ENCODE measurements at regions not wholly inside any gene's neighbourhood (a gene's known extent, or its start where the extent isn't known, plus 50 kb on each side); places are given as distances from the start of the nearest gene placed in this dataset.

DNA sequence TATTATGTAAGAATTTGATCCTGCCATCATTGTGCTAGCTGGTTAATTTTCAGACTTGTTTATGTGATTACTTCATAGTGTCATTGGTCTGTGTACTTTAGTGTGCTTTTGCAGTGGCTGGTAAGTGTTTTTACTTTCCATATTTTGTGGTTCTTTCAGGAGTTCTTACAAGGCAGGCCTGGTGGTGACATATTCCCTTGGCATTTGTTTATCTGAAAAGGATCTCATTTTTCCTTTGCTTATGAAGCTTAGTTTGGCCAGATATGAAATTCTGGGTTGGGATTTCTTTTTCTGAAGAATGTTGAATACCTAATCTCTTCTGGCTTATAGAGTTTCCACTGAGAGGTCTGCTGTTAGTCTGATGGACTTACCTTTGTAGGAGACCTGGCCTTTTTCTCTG, 72.8 kb upstream of the MC4R start:
- CTCF ChIA-PET, result no interaction called here
- no peak overlapping the region for H3K4me3 Mint-ChIP-seq
- DNase-seq, result no peak
- H3K36me3 Mint-ChIP-seq, result no peaks in the 10 kb centered on the region
- peaks cover 12% of the 10 kb centered on the region for H3K9me3 Mint-ChIP-seq
- H3K27ac Mint-ChIP-seq, result no peak overlapping the region
- H3K27me3 Mint-ChIP-seq, result no peaks in the 10 kb centered on the region
- H3K4me1 Mint-ChIP-seq, result no peaks in the 10 kb centered on the region

DNA sequence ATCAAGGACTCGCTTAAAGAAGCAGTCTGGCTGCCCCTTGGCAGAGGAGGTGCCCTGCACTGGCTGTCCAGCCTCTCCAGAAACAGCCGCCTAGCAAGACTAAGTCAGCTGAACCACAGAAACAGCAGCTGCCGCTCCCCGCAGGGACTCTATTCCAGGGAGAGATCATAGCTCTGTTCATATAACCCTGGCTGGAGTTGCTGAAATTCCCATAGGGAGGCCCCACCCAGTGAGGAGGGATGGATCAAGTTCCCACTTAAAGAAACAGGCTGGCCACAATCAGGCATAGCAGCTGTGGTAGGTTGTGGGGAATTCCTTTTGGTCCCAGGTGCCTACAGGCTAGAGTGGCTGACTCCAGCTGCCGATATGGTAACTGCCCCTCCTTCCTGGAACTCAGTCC, 74.2 kb upstream of the MC4R start:
- CTCF ChIA-PET, result no interaction called here
- Mint-ChIP-seq H3K9me3 (peaks cover 10% of the 10 kb centered on the region), H3K4me3 (no peak overlapping the region), H3K27ac (no peak overlapping the region), H3K27me3 (no peaks in the 10 kb centered on the region), H3K4me1 (no peaks in the 10 kb centered on the region), H3K36me3 (no peaks in the 10 kb centered on the region)
- DNase-seq, result no peak

DNA sequence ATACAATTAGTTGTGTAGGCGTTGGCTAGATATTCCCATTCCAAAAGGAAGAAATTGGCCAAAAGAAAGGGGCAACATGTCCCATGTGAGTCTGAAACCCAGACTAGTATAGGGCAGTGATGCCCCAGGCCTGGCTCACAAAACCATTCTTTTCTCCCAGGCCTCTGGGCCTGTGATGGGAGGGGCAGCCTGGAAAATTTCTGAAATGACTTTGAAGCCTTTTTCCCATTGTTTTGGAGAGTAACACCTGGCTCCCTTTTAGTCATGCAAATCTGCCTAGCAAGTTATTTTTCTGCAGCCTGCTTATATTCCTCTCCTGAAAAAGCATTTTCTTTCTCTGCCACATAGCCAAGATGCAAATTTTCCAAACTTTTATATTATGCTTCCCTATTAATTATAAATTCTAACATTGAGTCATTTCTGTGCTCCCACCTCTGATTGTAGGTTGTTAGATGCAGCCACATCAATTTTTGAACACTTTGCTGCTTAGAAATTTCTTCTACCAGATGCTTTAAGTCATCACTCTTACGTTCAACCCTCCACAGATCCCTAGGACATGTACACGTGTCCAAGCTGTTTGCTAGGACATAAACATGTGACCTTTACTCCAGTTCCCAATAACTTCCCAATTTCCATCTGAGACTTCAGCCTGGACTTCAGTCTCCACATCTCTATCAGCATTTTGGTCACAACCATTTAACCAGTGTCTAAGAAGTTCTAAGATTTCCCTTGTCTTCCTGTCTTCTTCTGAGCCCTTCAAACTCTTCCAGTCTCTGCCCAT, 76.1 kb upstream of the MC4R start:
- no peak for DNase-seq
- peaks cover 10% of the 10 kb centered on the region for H3K9me3 Mint-ChIP-seq
- no peaks in the 10 kb centered on the region for H3K4me1 Mint-ChIP-seq
- CTCF ChIA-PET, result no interaction called here
- no peak overlapping the region for H3K4me3 Mint-ChIP-seq
- H3K27ac Mint-ChIP-seq, result no peak overlapping the region
- no peaks in the 10 kb centered on the region for H3K36me3 Mint-ChIP-seq
- H3K27me3 Mint-ChIP-seq, result no peaks in the 10 kb centered on the region

DNA sequence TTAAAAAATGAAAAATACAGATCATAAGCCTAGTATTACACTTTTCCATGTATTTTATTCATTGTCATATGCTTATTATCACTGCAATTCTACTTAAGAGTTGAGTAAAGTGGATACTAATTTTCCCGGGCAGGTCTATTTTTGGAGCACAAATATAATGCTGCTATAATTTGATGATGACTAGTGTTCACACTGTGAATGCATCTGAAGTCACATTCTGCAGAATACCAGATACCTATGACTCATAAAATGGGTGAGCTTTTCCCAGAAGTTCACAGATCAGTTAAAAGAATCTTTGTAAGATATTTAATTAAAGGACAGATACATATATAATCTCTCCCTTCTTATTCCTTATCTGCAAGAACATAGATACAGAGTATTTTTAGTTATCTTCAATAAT, 79.8 kb upstream of the MC4R start:
- no peak for DNase-seq
- H3K27ac Mint-ChIP-seq, result no peak overlapping the region
- CTCF ChIA-PET, result no interaction called here
- no peak overlapping the region for H3K4me3 Mint-ChIP-seq
- no peaks in the 10 kb centered on the region for H3K36me3 Mint-ChIP-seq
- peaks cover 9% of the 10 kb centered on the region for H3K9me3 Mint-ChIP-seq
- H3K4me1 Mint-ChIP-seq, result no peaks in the 10 kb centered on the region
- no peaks in the 10 kb centered on the region for H3K27me3 Mint-ChIP-seq

DNA sequence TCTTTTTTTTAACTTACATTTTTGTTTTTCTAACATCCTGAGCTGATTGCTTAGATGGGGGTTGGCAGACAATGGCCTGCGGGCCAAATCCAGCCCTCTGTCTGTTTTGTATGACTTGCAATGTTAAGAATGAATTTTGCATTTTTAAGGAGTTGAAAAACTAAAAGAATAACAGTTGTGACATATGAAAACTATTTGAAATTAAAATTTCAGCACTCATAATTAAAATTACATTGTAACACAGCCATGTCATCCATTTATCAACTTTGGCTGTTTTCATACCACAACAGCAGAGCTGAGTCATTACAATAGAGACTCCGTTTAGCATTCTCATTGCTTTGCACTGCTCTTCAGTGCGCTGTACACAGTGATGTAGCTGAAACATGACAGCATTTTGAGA, 94.1 kb upstream of the MC4R start:
- no peak overlapping the region for H3K4me3 Mint-ChIP-seq
- no peaks in the 10 kb centered on the region for H3K9me3 Mint-ChIP-seq
- H3K4me1 Mint-ChIP-seq, result no peaks in the 10 kb centered on the region
- H3K36me3 Mint-ChIP-seq, result no peaks in the 10 kb centered on the region
- no peak for DNase-seq
- H3K27me3 Mint-ChIP-seq, result no peaks in the 10 kb centered on the region
- CTCF ChIA-PET, result no interaction called here
- no peak overlapping the region for H3K27ac Mint-ChIP-seq

DNA sequence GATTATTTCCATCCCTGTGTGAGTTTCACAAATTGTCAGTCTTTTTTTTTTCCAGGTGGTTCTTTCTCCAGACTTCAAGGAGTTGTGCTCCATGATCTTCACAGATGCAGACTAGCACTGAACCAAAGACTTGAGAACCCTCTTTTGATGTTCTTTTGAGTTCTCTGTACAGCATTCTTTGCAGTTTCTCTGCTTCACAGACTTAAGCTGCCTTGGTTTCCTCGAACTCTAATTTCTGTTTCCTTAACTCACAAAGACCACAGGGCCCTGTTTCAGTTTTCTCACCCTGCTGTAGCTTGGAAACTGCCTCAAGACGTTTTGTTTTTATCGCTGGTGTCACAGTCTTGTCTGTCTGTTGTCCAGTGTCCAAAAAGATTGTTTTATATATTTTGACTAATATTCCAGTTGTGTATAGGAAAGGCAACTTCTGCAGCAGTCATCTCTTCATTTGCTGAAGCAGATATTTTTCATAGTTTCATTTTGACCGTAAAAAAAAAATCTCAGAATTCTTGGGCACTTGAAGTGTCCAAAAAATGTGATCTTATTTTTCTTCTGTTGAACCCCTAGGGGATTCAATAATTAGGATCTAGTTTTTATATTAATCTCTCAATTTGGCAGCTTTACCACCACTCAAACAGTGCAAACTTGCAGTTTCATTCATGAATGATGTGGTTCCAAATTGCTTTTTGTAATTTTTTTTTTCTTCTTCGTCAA, 97.0 kb upstream of the MC4R start:
- Mint-ChIP-seq H3K4me3 (no peak overlapping the region), H3K9me3 (peaks cover 5% of the 10 kb centered on the region), H3K4me1 (no peaks in the 10 kb centered on the region), H3K27ac (no peak overlapping the region), H3K27me3 (no peaks in the 10 kb centered on the region), H3K36me3 (no peaks in the 10 kb centered on the region)
- no peak for DNase-seq
- CTCF ChIA-PET, result no interaction called here

DNA sequence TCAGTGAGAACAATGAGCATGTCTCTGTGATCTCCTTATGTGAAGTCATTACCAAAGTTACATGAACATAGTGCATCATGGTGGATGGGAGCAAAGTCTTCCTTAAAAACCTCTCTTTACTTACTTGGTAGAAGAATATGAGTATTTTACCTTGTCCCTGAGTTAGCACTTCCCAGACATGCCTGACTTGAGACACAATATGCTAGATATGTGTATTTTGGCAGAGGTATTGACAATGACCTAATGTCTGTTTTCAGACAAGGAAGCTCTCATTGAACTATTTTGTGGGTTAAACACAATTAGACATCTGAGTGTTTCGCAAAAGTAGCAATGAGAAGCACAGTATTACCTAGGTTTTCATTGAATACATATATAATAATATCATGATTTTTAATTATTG, 99.1 kb upstream of the MC4R start:
- Mint-ChIP-seq H3K4me3 (no peak overlapping the region), H3K4me1 (no peaks in the 10 kb centered on the region), H3K36me3 (no peaks in the 10 kb centered on the region), H3K27me3 (no peaks in the 10 kb centered on the region), H3K9me3 (peaks cover 7% of the 10 kb centered on the region), H3K27ac (no peak overlapping the region)
- DNase-seq, result no peak
- CTCF ChIA-PET, result no interaction called here

DNA sequence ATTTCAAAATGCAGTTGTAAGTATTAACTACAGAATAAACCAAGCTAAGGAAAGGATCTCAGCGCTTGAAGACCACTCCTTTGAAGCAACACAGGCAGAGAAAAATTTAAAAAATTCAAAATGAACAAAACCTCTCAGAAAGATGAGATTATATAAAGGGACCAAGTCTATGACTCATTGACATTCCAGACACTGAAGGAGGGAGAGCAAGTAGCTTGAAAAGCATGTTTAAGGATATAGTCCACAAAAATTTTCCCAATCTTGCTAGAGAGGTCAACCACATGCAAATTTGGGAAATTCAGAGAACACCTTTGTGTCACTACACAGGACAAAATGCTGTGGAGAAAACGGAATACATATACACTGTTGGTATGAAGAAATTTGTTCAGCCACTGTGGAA, 112.6 kb upstream of the MC4R start:
- no peak for DNase-seq
- H3K27ac Mint-ChIP-seq, result no peak overlapping the region
- no peaks in the 10 kb centered on the region for H3K27me3 Mint-ChIP-seq
- H3K4me1 Mint-ChIP-seq, result no peaks in the 10 kb centered on the region
- no peak overlapping the region for H3K4me3 Mint-ChIP-seq
- CTCF ChIA-PET, result no interaction called here
- H3K36me3 Mint-ChIP-seq, result no peaks in the 10 kb centered on the region
- no peaks in the 10 kb centered on the region for H3K9me3 Mint-ChIP-seq

DNA sequence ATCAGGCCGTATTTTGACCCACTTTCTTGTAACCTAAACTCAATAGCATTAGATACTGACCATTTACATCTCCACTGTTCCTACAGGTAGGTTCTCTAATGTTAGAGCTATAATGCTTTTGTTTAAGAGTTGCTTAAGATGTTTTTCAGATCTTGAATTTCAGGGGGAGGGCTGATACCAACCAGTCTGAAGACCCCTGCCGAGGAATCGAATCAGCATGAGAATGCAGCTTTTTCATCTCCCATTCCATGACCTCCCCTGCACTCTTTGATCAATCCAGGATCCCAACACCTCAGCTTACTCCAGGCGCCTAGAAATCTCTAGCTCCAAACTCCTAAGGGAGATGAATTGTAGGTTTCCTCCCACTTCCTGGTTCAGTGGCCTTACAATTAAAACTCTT, 120.5 kb upstream of the MC4R start:
- CTCF ChIA-PET, result no interaction called here

DNA sequence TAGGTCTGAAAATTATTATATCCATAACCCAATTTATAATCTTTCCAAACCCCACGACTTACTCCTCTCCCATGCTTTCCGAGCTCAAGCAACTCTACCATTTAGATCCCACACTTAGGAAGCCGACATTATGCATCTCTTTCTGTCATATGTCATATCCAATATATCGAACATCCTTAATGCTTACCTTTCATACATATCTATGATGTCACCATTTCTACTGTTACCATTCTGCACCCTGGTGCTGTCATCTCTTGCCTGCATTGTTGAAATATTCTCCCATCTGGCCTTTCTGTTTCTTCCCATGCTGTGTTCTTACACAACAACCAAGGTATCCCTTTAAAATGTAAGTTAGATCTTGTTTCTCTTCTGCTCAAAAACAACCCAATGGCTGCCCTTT, 127.1 kb upstream of the MC4R start:
- Mint-ChIP-seq H3K27me3 (no peaks in the 10 kb centered on the region), H3K36me3 (no peaks in the 10 kb centered on the region), H3K4me3 (no peak overlapping the region), H3K9me3 (no peaks in the 10 kb centered on the region), H3K4me1 (no peaks in the 10 kb centered on the region), H3K27ac (no peak overlapping the region)
- DNase-seq, result no peak
- CTCF ChIA-PET, result no interaction called here

More for the DNA sequence above, 120.5 kb upstream of the MC4R start:
- Mint-ChIP-seq H3K27ac (no peak overlapping the region), H3K36me3 (no peaks in the 10 kb centered on the region), H3K9me3 (no peaks in the 10 kb centered on the region), H3K27me3 (no peaks in the 10 kb centered on the region), H3K4me1 (no peaks in the 10 kb centered on the region), H3K4me3 (no peak overlapping the region)
- no peak for DNase-seq

DNA sequence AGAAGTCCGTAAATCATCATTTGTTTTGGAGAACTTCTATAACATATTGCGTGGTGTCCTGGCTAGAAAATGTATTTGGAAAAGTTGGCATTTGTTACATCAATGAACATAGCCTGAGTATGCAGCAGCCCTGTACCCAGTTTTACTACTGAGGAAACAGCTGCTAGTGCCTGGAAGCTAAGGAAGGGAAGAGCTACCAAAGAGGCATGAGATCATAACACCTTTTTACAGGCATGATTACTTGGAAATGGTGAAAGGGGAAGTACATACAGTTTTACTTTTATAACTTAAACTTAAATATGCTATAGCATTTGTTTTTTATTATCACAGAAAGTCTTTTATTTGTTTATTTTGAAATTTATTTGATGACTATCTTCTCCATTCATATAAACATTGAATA, 128.4 kb upstream of the MC4R start:
- CTCF ChIA-PET, result no interaction called here
- no peak overlapping the region for H3K4me3 Mint-ChIP-seq
- no peaks in the 10 kb centered on the region for H3K27me3 Mint-ChIP-seq
- no peaks in the 10 kb centered on the region for H3K4me1 Mint-ChIP-seq
- no peaks in the 10 kb centered on the region for H3K36me3 Mint-ChIP-seq
- H3K9me3 Mint-ChIP-seq, result no peaks in the 10 kb centered on the region
- no peak for DNase-seq
- H3K27ac Mint-ChIP-seq, result no peak overlapping the region

DNA sequence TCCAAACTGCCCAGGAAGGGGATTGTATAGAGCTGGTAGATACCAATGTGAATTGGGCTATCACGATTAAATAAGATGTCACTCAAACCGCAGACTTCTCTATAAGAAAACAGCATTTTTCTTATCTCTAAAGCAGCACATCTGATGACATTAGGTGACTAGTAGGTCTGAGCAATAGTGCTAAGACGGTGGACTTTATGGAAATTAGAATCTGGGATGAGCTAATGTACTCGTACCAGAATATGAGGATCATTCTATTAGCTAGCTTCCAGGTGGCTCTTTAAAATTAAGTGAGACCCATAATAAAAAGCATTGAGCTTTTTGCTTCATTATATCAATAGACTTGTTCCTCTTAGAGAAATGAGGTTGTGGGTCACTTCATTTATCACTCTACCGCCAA, 130.0 kb upstream of the MC4R start:
- CTCF ChIA-PET, result no interaction called here
- Mint-ChIP-seq H3K4me1 (no peaks in the 10 kb centered on the region), H3K9me3 (no peaks in the 10 kb centered on the region), H3K27ac (no peak overlapping the region), H3K4me3 (no peak overlapping the region), H3K27me3 (no peaks in the 10 kb centered on the region), H3K36me3 (no peaks in the 10 kb centered on the region)
- no peak for DNase-seq

DNA sequence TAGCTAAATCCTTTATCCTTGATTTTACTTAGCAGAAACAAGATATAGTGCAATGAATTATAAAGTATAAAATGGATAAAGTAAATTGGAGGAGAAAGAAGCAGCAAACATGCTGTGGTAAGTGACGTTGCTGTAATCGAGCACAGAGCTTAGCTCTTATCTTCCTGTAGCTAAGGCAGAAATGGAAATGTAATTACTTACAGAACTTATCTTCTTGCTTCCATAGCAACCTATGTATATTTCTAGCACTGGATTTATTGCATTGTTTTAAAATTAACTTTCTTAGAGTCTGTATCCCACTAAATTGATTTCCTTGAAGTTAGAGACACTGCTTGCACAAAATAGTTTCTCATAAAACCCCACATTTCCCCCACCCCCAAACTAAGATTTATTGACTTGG, 130.6 kb upstream of the MC4R start:
- Mint-ChIP-seq H3K4me1 (no peaks in the 10 kb centered on the region), H3K27me3 (no peaks in the 10 kb centered on the region), H3K9me3 (no peaks in the 10 kb centered on the region), H3K36me3 (no peaks in the 10 kb centered on the region), H3K27ac (no peak overlapping the region), H3K4me3 (no peak overlapping the region)
- CTCF ChIA-PET, result no interaction called here
- DNase-seq, result no peak

DNA sequence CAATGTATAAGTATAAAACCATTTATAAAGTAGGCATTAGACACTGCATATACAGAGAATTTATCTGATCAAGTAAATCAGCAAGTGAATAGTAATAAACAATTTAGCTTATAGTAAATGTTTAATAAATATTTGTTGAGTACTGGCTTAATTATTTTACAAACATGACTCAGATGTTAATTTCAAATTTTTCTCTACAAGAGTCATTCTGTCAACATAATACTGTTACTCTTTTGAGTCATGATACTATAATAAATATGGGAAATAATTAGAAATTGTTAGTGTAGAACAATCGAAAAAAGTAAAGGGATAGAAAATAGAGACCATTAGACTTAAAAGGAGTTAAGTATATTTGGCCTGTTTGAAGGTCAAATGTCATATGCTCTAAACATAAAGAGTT, 133.6 kb upstream of the MC4R start:
- H3K9me3 Mint-ChIP-seq, result no peaks in the 10 kb centered on the region
- H3K36me3 Mint-ChIP-seq, result no peaks in the 10 kb centered on the region
- H3K27ac Mint-ChIP-seq, result no peak overlapping the region
- H3K4me1 Mint-ChIP-seq, result no peaks in the 10 kb centered on the region
- CTCF ChIA-PET, result no interaction called here
- DNase-seq, result no peak
- H3K4me3 Mint-ChIP-seq, result no peak overlapping the region
- no peaks in the 10 kb centered on the region for H3K27me3 Mint-ChIP-seq

DNA sequence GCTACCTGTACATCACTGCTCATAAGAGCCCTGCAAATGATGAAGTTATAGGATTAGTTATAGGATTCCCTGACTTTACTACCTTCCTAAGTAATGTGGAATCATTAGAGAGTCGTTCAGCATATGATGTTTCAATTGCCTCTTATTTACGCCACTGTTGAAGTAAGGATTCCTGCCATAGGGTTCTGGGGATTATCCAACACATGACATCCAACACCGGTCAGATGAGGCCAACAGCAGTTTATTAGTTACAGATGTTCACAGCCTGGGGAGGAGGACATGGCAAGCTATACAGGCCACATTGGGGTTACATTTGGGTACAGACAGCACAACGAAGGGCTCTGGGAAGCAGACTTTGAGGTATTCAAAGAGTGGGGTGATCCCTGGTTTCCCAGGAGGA, 134.1 kb upstream of the MC4R start:
- no peaks in the 10 kb centered on the region for H3K9me3 Mint-ChIP-seq
- no peaks in the 10 kb centered on the region for H3K27me3 Mint-ChIP-seq
- CTCF ChIA-PET, result no interaction called here
- no peaks in the 10 kb centered on the region for H3K4me1 Mint-ChIP-seq
- H3K27ac Mint-ChIP-seq, result no peak overlapping the region
- no peak for DNase-seq
- H3K4me3 Mint-ChIP-seq, result no peak overlapping the region
- no peaks in the 10 kb centered on the region for H3K36me3 Mint-ChIP-seq

Data from activated naive CD4-positive, alpha-beta T cell treated with anti-CD3 and anti-CD28 coated beads, Interleukin-2, amount 10 ng/mL, durations not matched to agents 7 days and 5 days (primary cell).